DND-41 (cell line): ENCODE measurements at regions not wholly inside any gene's neighbourhood (a gene's known extent, or its start where the extent isn't known, plus 50 kb on each side); places are given as distances from the start of the nearest gene placed in this dataset.

Experiments
- EZH2 ChIP-seq: IDR thresholded peaks from 3 replicates; pipeline ENCODE4 v1.6.1; 2012; ENCODE audit warnings: borderline replicate concordance, low read depth, mild to moderate bottlenecking, moderate library complexity, low read length, inconsistent platforms; ENCODE audit not compliant: severe bottlenecking
- TF ChIP-seq, protein P1 (sequence below): IDR thresholded peaks from 2 replicates; pipeline ENCODE4 v1.5.1; 2012; ENCODE audit warnings: borderline replicate concordance, low read length, moderate library complexity, mild to moderate bottlenecking; ENCODE audit not compliant: poor library complexity, severe bottlenecking; ENCODE audit errors: extremely low read depth

DNA sequence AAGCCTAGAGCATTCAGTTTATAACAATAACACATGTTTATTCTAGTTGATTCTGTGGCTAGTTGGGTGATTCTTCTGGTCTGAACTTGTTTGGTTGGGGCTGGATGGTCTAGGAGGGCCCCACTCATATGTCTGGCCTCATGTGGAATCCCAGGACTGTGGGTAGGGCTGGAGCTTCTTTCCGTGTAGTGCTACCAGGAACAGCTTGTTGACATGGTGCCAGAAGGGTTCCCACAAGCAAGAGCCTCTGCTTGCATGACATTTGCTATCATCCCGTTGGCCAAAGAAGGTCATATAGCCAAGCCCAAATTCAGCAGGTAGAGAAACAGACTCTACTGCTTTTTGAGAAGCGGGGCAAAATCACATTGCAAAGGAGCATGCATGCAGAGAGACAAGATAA, 67.6 kb upstream of the PPP2R5A start:
- TF ChIP-seq EZH2: no peak
- TF ChIP-seq, protein P1, sequence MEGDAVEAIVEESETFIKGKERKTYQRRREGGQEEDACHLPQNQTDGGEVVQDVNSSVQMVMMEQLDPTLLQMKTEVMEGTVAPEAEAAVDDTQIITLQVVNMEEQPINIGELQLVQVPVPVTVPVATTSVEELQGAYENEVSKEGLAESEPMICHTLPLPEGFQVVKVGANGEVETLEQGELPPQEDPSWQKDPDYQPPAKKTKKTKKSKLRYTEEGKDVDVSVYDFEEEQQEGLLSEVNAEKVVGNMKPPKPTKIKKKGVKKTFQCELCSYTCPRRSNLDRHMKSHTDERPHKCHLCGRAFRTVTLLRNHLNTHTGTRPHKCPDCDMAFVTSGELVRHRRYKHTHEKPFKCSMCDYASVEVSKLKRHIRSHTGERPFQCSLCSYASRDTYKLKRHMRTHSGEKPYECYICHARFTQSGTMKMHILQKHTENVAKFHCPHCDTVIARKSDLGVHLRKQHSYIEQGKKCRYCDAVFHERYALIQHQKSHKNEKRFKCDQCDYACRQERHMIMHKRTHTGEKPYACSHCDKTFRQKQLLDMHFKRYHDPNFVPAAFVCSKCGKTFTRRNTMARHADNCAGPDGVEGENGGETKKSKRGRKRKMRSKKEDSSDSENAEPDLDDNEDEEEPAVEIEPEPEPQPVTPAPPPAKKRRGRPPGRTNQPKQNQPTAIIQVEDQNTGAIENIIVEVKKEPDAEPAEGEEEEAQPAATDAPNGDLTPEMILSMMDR: no peak
